ENCODE measurements at regions not wholly inside any gene's neighbourhood (a gene's known extent, or its start where the extent isn't known, plus 50 kb on each side); places are given as distances from the start of the nearest gene placed in this dataset.

GRCh38 chr1:4584449-4584848, 70.0 kb upstream of the AJAP1 start:
- no peak for TF ChIP-seq CTCF (IDR thresholded peaks at IDR 0.05; ENCODE audit: borderline replicate concordance, extremely low read depth, low read length, poor library complexity, severe bottlenecking)
- TF ChIP-seq EZH2 (IDR thresholded peaks at IDR 0.05; ENCODE audit: borderline replicate concordance, low read depth, low read length, severe bottlenecking), result no peak

All from DND-41 (cell line).